Vagina (tissue), 2 donors: ENCODE measurements at regions not wholly inside any gene's neighbourhood (a gene's known extent, or its start where the extent isn't known, plus 50 kb on each side); places are given as distances from the start of the nearest gene placed in this dataset.

ENCODE experiments used
- POLR2A ChIP-seq, 2 donors: fragments of 450-650 bp; IDR thresholded peaks; one replicate each; pipeline ENCODE4 v1.6.1; 2017; ENCODE audit warnings: antibody characterized with exemption in 2 of 2, mild to moderate bottlenecking in 2 of 2, moderate library complexity in 2 of 2
- TF ChIP-seq, protein P1 (sequence below), 3 experiments: fragments of 450-650 bp in 2 of 3; fragments of 200-600 bp in 1 of 3; sonication (generic) in 1 of 3; IDR thresholded peaks; one replicate each; pipeline ENCODE4 v1.5.1; 2017 to 2019; ENCODE audit warnings: antibody characterized with exemption in 3 of 3, mild to moderate bottlenecking in 2 of 3, moderate library complexity in 2 of 3

- TF ChIP-seq, protein P1, sequence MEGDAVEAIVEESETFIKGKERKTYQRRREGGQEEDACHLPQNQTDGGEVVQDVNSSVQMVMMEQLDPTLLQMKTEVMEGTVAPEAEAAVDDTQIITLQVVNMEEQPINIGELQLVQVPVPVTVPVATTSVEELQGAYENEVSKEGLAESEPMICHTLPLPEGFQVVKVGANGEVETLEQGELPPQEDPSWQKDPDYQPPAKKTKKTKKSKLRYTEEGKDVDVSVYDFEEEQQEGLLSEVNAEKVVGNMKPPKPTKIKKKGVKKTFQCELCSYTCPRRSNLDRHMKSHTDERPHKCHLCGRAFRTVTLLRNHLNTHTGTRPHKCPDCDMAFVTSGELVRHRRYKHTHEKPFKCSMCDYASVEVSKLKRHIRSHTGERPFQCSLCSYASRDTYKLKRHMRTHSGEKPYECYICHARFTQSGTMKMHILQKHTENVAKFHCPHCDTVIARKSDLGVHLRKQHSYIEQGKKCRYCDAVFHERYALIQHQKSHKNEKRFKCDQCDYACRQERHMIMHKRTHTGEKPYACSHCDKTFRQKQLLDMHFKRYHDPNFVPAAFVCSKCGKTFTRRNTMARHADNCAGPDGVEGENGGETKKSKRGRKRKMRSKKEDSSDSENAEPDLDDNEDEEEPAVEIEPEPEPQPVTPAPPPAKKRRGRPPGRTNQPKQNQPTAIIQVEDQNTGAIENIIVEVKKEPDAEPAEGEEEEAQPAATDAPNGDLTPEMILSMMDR (IDR thresholded peaks at IDR 0.05), result no peak
- TF ChIP-seq POLR2A (IDR thresholded peaks at IDR 0.05), result no peak
These were observed 390.7 kb downstream of the VRK1 start for GRCh38 chr14:97187916-97188315.
